GM11168 (cell line): ENCODE measurements at regions not wholly inside any gene's neighbourhood (a gene's known extent, or its start where the extent isn't known, plus 50 kb on each side); places are given as distances from the start of the nearest gene placed in this dataset.
"Not testable (repeated sequence)": the region's sequence is repeated elsewhere in the genome, so short reads cannot be mapped to it uniquely, and the experiment has no call there.

Experiments used
- in situ Hi-C: fragments of 300-500 bp; cut with MboI; formaldehyde crosslinking; loops from one replicate; pipeline ENCODE4 v1.12.0; 2022; ENCODE audit warnings: low sequenced_read_pairs; ENCODE audit not compliant: unreplicated experiment

DNA sequence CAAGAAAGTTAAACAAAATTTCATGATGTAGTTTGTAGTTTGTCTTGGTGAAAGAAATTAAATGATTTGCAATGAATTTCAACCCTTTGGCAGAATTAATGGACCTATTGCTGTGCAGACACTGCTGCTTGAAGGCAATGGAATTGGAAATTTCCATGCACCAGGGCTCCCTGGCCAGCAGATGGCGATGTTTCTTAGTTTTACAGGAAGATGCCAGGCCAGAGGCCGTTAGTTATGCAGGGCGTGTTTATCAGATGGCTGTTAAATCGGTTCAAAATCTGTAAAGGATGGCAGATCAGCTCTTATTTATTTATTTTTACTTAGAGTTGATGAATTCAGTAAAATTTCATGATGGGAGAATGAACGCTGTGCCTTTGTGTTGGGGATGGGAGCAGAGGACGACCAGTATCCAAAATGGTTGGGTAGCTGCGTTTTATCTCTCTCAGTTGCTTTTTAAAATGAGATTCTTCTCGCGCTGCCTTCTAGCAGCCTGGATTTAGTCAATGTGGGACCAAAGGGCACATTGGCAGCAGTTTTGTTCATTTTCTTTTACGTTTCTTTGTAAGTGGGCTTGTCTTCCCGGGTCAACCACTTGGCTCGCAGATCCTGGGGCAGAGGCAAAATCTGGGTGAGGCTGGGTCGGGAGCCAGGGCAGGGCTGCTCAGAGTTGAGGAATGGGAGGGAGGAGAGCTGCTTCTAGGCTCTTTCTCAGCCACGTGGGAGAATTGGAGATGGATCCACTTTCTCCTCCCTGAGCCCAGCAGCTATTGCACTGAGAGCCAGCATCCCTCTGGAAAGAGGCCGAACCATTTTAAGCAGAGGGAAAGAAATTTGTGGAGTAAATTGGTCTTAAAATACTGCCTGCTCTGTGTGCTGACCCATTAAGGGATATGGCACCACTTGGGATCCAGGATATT is 344.0 kb downstream of the PIK3C3 start:
- in situ Hi-C loops, result loop anchor here (25.0 kb wide), 1 partner anchor 187 kb away; no protein-coding TSS in a partner anchor

DNA sequence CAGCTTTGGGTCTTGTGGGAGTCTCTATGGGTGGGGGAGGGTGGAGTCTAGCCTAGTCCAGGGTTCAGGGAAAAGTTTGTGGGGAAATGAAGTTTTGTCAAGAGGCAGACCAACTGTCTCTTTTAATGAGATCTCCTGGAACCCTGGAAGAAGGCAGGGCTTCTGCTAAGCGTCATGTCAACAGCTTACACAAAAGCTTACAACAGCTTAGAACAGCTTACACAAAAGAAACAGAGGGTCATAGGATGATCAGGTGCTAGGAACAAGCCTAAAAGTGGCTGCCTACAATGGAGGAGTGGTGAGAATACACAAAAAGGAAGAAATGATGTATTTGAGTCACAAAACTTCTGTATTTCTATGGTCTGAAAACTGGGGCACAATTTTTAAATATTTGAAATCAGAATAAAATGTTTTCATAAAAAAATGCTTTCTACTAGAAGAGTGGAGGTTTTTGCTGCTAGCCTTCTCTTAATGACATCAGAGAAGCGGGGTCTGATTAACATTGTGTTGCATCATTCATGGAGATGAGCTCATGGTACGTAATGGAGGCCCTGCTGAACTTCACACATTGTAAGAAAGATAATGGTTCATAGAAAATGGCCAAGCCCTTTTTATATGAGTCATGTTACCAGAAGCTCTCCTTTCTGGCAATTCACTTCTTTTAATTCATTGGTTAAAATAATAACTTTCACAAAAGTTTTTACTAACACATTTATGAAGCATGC is 351.0 kb downstream of the PIK3C3 start:
- in situ Hi-C loops, result no loop called here

GRCh38 chr18:42306594-42306980 is 351.6 kb downstream of the PIK3C3 start:
- in situ Hi-C loops, result no loop called here

DNA sequence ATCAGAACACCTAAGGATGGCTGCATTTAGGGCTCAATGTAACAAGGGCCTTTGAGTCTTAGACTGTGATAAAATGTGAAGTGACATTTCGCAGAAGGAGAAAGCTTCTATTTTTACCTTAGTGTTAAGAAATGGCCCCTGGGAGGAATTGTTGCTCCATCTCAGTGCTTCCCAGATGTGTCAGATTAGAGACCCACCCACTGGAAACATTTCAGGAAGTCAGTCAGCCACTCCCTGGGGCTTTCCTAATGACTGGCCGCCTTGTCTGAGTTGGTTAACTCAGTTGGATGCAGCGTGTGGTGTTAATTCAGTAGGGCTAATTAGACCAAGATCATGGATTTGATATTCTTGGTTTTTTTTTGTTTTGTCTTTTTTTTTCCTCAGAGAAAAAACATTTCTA is 355.9 kb downstream of the PIK3C3 start:
- in situ Hi-C loops, result no loop called here

DNA sequence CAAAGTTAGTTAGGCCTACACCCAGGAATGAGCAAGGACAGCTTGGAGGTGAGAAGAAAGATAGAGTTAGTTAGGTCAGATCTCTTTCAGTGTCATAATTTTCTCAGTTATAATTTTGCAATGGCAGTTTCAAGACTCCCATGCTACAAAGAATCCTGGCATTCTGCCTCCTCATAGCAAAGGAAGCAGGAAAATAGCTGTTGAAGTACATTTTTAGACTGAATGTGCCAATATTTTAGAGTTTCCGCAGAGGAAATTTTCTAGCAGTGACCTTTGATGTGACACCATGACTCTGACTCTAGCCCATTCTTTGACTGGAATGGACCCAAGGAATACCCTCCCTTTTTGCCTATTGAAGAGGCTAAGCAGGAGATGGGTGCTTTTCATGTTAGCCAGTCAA is 371.7 kb downstream of the PIK3C3 start:
- in situ Hi-C loops, result no loop called here

GRCh38 chr18:42328931-42329330 is 373.9 kb downstream of the PIK3C3 start:
- in situ Hi-C loops, result no loop called here

GRCh38 chr18:42330296-42330695 is 375.3 kb downstream of the PIK3C3 start:
- in situ Hi-C loops, result no loop called here

DNA sequence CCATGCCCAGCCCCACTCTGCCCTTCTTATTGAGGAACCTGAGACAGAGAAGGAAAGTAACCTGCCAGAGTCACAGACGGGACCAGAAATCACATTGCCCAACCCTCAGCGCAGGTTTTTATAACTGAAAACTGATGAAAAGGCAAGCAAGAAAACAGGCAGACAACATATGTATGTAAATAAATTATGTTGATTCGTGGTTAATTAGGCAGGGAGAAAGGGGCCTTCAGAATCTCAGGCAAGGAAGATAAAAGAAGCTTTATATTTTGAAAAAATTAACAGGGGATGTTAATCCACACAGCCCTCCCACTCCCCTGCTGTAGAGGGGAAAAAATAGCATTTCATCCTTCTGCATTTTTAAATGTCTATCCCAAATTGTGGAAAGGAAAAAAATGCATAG is 378.5 kb downstream of the PIK3C3 start:
- in situ Hi-C loops, result no loop called here

DNA sequence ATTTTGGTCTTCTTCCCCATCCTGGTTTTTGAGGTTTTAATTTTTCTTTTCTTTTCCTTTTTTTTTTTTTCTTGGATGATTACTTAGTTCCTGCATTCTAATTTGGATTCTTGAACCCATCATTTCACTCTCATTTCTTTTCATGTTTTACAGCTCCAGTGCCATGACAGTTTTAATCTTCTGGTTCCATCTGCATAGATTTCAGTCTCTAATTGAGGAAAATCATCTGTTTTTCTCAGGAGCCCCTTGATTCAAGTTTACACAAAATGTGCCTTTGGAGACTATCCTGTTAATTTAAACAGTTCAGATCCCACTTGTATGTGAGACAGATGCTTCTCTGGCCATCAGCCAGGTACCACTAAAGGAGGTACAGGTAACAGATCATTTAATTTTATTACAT is 379.9 kb downstream of the PIK3C3 start:
- in situ Hi-C loops, result no loop called here

DNA sequence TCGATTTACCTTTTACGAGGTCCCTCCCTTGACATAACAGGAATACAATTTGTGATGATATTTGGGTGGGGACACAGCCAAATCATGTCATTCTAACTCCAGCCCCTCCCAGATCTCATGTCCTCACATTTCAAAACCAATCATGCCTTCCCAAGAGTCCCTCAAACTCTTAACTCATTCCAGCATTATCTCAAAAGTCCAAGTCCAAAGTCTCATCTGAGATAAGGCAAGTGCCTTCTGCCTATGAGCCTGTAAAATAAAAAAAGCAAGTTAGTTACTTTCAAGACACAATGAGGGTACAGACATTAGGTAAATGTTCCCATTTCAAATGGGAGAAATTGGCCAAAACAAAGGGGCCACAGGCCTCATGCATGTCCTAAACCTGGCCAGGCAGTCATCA is 381.1 kb downstream of the PIK3C3 start:
- in situ Hi-C loops, result no loop called here

GRCh38 chr18:42337337-42337736 is 382.3 kb downstream of the PIK3C3 start:
- in situ Hi-C loops, result not testable (repeated sequence)

DNA sequence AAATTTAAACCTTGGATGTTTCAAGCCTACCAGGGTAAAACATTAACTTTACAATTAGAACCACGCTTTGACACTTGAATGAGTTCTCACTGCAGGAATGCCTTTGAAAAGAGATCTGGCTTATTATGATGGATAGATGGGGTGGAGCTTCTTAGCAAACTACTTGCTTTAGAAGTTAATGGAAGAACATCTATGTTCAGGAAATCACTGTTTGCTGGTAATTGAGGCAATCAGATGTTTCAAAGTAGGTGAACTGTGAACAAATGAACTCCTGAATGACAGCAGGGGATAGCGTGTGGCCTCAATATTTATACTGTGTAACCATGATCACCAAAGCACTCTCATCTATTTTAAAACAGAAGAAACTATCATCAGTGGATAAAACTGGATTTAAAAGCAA is 383.6 kb downstream of the PIK3C3 start:
- in situ Hi-C loops, result no loop called here

- in situ Hi-C loops, result no loop called here
These were observed 384.3 kb downstream of the PIK3C3 start for GRCh38 chr18:42339372-42339771.

DNA sequence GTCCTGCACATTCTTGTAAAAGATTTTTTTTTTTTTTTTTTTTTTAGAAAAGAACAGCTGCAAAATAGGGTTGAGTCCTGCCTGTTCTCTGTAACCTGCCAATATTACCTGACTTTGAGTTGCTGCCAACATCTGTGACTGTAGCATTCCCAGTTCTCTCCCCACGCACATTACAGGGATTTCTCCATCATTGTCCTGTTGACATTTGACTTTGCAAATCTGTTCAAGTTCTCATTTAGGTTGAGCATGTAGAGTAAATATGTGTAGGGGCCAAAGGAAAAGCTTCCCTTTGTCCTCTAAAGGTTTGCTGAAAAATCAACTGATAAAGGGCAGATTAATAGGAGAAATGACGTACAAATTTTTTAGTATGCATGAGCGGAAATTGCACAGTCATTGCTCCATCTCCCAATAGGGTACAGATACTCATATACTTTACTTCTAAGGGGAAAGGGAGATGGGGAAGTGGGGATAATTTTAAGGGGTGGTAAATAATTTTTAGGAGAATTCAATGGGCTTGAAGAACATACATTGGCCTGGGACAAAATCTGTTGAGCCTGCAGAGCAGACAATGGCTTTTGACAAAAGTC is 385.5 kb downstream of the PIK3C3 start:
- in situ Hi-C loops, result no loop called here

GRCh38 chr18:42341423-42341822 is 386.4 kb downstream of the PIK3C3 start:
- in situ Hi-C loops, result no loop called here

GRCh38 chr18:42348722-42349121 is 393.7 kb downstream of the PIK3C3 start:
- in situ Hi-C loops, result no loop called here

GRCh38 chr18:42351455-42351854 is 396.4 kb downstream of the PIK3C3 start:
- in situ Hi-C loops, result no loop called here

DNA sequence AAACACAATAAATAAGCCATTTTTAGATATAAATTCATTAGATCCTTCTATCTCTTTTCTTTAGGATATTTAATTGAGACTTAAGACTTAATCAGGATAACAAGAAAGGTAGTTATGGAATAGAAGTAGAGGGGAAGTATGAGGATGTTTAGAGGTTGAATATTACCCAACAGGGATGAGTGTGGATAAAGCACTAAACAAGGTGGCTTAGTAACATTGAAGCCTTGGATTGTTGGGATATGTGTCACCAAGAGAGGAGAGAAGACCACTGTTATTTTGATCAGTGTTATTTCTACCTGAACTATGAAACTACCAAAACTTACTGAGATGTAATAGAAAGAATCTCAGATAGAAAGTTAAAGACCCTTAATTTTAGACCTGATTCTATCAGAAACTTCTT is 405.7 kb downstream of the PIK3C3 start:
- in situ Hi-C loops, result no loop called here

- in situ Hi-C loops, result no loop called here
These were observed 408.7 kb downstream of the PIK3C3 start for GRCh38 chr18:42363446-42364441.

DNA sequence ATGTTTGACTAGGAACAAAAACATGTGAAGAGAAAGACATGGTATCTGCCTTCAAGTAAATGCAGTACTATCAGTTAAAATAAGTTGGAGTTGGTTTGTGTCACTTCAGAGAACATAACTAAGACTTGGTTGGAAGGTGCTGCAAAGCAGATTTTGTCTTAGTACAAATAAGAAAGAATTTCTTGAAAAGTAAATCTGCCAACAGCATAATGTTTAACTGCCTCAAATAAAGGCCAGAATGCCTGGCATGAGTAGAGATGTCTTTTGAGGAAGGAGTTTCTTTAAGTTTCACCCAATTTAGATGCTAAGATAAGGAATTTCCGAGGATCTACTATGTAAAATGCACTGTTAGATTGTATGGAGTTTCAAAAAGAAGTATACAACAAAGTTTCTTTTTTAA is 409.7 kb downstream of the PIK3C3 start:
- in situ Hi-C loops, result no loop called here
